Heart left ventricle (tissue), 16 donors: ENCODE measurements at regions not wholly inside any gene's neighbourhood (a gene's known extent, or its start where the extent isn't known, plus 50 kb on each side); places are given as distances from the start of the nearest gene placed in this dataset.

Source experiments
- ATAC-seq, 4 donors: fragments of 200-7000 bp; cut with Tn5 transposase; one replicate each; pipeline ENCODE4 v1.9.1; 2020 to 2022; ENCODE audit warnings: moderate library complexity in 4 of 4, mild to moderate bottlenecking in 3 of 4, moderate number of reproducible peaks in 1 of 4
- DNase-seq, 5 donors: peaks; one replicate each; pipeline ENCODE4 v3.0.0-alpha.2; 2020
- H3K27ac ChIP-seq, 12 donors: fragments of 200-600 bp; sonication (generic) in 4 of 12; one replicate each; pipeline versions ENCODE4 v1.5.0 to v1.8.0; 2016 to 2022; ENCODE audit warnings: mild to moderate bottlenecking in 2 of 12
- H3K27me3 ChIP-seq, 9 donors: fragments of 200-600 bp; sonication (generic) in 2 of 9; one replicate each; pipeline versions ENCODE4 v1.5.1 to v1.8.0; 2016 to 2022; ENCODE audit warnings: mild to moderate bottlenecking in 3 of 9
- H3K36me3 ChIP-seq, 9 donors: fragments of 200-600 bp; sonication (generic) in 2 of 9; one replicate each; pipeline versions ENCODE4 v1.5.0 to v1.8.0; 2018 to 2022; ENCODE audit warnings: mild to moderate bottlenecking in 2 of 9
- H3K4me1 ChIP-seq, 12 donors: fragments of 200-600 bp; sonication (generic) in 4 of 12; one replicate each; pipeline versions ENCODE4 v1.5.0 to v1.8.0; 2016 to 2022; ENCODE audit warnings: mild to moderate bottlenecking in 3 of 12
- H3K4me3 ChIP-seq, 12 donors: fragments of 200-600 bp; sonication (generic) in 4 of 12; one replicate each; pipeline versions ENCODE4 v1.5.0 to v1.8.0; 2017 to 2022; ENCODE audit warnings: mild to moderate bottlenecking in 9 of 12, moderate library complexity in 4 of 12
- H3K9me3 ChIP-seq, 12 donors: fragments of 200-600 bp; sonication (generic) in 4 of 12; one replicate each; pipeline versions ENCODE4 v1.5.0 to v1.8.0; 2016 to 2022; ENCODE audit warnings: mild to moderate bottlenecking in 1 of 12
- CTCF ChIP-seq, 12 donors: fragments of 200-600 bp; sonication (generic) in 4 of 12; IDR thresholded peaks; one replicate each; pipeline versions ENCODE4 v1.5.0 to v1.8.0; 2018 to 2022; ENCODE audit warnings: antibody characterized with exemption in 12 of 12, mild to moderate bottlenecking in 5 of 12
- POLR2A ChIP-seq, 2 donors: fragments of 450-650 bp; IDR thresholded peaks; one replicate each; pipeline ENCODE4 v1.6.1; 2017; ENCODE audit warnings: antibody characterized with exemption in 2 of 2, mild to moderate bottlenecking in 2 of 2, moderate library complexity in 2 of 2
- whole genome bisulfite sequencing, 4 donors: extraction: QIAGEN DNeasy Blood & Tissue Kit in 2 of 4; methylation state at CpG; one replicate each; pipeline versions ENCODE4 v1.1.5 to v1.1.7; 2013 to 2018; 5-methylcytosine and 5-hydroxymethylcytosine counted together
- intact Hi-C, 10 donors: fragments of 100-400 bp; cut with DNase I; formaldehyde crosslinking; loops; one replicate each; pipeline versions ENCODE4 v1.11.1 to v1.14.2; 2022
- donor health status: ischemic (EF 13 %, LVEDD 7.1; RV severe dilation, severe dysfunction).
- donor health status: healthy with polysubstance abuse.
- donor health status: DM: no; HTN: yes; CAD: no.
- donor health status: DM: no; HTN: no; CAD: no.
- donor health status: ischemic (EF 25% LVEDD 6.9; RV normal size, moderate dysfunction).
- donor health status: ischemic (EF 25% LVEDD 5.7; RV mildly dilated, moderate dysfunction).
- donor health status: healthy.
- donor health status: DM: yes; HTN: yes; CAD: no.
- donor health status: ischemic (EF 35%, LVEDD 5.7; RV mildly dilated, moderate dysfunction).
- donor health status: nonischemic (EF 11% LVEDD 7.7; RV severe dilation, severe dysfunction).
- donor health status: DM: yes; HTN: yes; CAD: no.
- donor health status: PGD.
- donor health status: ischemic (EF 29% LVEDD 5.4; RV normal size, mild dysfunction).
- donor health status: nonischemic (EF 23%, LVEDD 6.1; RV moderate dilation, normal function).

- Histone ChIP-seq H3K4me1 (no peaks in the 10 kb centered on the region), H3K9me3 (no peaks in the 10 kb centered on the region), H3K4me3 (no peak overlapping the region), H3K36me3 (no peaks in the 10 kb centered on the region), H3K27me3 (no peaks in the 10 kb centered on the region), H3K27ac (no peak overlapping the region)
- no peak for TF ChIP-seq CTCF (IDR thresholded peaks at IDR 0.05)
- no peak for TF ChIP-seq POLR2A (IDR thresholded peaks at IDR 0.05)
- whole genome bisulfite sequencing, 4 donors: 84 to 90% (median 87%) methylated on average over 2 of the region's 2 CpGs
- intact Hi-C loops: no loop called here
- no peak for DNase-seq
- ATAC-seq: no peak
Measured at GRCh38 chr2:65916785-65917295, 484.4 kb upstream of the SPRED2 start.

- DNase-seq: no peak
- intact Hi-C loops: no loop called here
- H3K4me3 ChIP-seq: no peak overlapping the region
- no peak overlapping the region for H3K27ac ChIP-seq
- H3K9me3 ChIP-seq: no peaks in the 10 kb centered on the region
- ATAC-seq: no peak
- no peak for TF ChIP-seq CTCF (IDR thresholded peaks at IDR 0.05)
- no peak for TF ChIP-seq POLR2A (IDR thresholded peaks at IDR 0.05)
- H3K4me1 ChIP-seq: no peaks in the 10 kb centered on the region
- H3K27me3 ChIP-seq: no peaks in the 10 kb centered on the region
- H3K36me3 ChIP-seq: no peaks in the 10 kb centered on the region
Measured at GRCh38 chr2:65916177-65916576, 483.8 kb upstream of the SPRED2 start.

GRCh38 chr2:65915273-65915672 lies 482.9 kb upstream of the SPRED2 start:
- ATAC-seq (no peak), DNase-seq (no peak)
- Histone ChIP-seq H3K36me3 (no peaks in the 10 kb centered on the region), H3K27ac (no peak overlapping the region), H3K27me3 (no peaks in the 10 kb centered on the region), H3K9me3 (no peaks in the 10 kb centered on the region), H3K4me3 (no peak overlapping the region), H3K4me1 (no peaks in the 10 kb centered on the region)
- intact Hi-C loops: no loop called here
- WGBS, 4 donors: 71 to 86% (median 78%) methylated on average over 3 of the region's 3 CpGs
- no peak for TF ChIP-seq POLR2A (IDR thresholded peaks at IDR 0.05)
- TF ChIP-seq CTCF (IDR thresholded peaks at IDR 0.05): no peak

- intact Hi-C loops: no loop called here
- Histone ChIP-seq H3K4me1 (no peaks in the 10 kb centered on the region), H3K4me3 (no peak overlapping the region), H3K9me3 (no peaks in the 10 kb centered on the region), H3K27me3 (no peaks in the 10 kb centered on the region), H3K36me3 (no peaks in the 10 kb centered on the region), H3K27ac (no peak overlapping the region)
- TF ChIP-seq POLR2A (IDR thresholded peaks at IDR 0.05): no peak
- TF ChIP-seq CTCF (IDR thresholded peaks at IDR 0.05): no peak
- no peak for ATAC-seq
- 82 to 85% (median 83%) methylated on average over 7 of the region's 7 CpGs for WGBS, 4 donors
- no peak for DNase-seq
Measured at GRCh38 chr2:65914244-65914786, 481.9 kb upstream of the SPRED2 start.
